Stimulated activated CD8-positive, alpha-beta memory T cell treated with anti-CD3 and anti-CD28 coated beads, Interleukin-15, amount 100 ng/mL, for 1 hour (primary cell): ENCODE measurements at regions not wholly inside any gene's neighbourhood (a gene's known extent, or its start where the extent isn't known, plus 50 kb on each side); places are given as distances from the start of the nearest gene placed in this dataset.

Experiments used
- DNase-seq: peaks from one replicate; pipeline ENCODE4 v3.0.0-alpha.2; 2020; ENCODE audit warnings: low read depth

- no peak for DNase-seq
These were observed 259.5 kb downstream of the BRD1 start for GRCh38 chr22:49567899-49568750.

GRCh38 chr22:49566693-49567092, 261.0 kb downstream of the BRD1 start:
- no peak for DNase-seq

DNA sequence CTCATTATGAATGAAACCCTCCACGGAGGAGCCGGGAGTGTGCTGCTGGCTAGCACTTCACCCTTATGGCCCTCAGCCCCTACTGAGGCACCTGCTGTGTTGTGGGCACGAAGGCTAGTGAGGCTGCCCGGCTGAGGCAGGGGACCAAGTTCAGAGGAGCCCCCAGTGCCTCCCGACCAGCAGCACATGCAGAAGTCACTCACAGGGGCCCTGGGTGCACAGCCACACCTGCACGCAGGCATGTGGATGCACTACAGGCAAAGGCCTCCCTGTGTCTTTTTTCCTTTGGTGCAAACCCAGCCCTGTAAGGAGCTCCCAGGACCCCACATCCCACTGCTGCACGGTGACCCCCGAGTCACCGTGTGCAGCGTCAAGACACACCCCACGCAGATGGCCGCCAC, 261.5 kb downstream of the BRD1 start:
- DNase-seq: no peak

GRCh38 chr22:49565516-49565855, 262.2 kb downstream of the BRD1 start:
- DNase-seq: no peak

- no peak for DNase-seq
These were observed 262.8 kb downstream of the BRD1 start for GRCh38 chr22:49564666-49565515.

DNA sequence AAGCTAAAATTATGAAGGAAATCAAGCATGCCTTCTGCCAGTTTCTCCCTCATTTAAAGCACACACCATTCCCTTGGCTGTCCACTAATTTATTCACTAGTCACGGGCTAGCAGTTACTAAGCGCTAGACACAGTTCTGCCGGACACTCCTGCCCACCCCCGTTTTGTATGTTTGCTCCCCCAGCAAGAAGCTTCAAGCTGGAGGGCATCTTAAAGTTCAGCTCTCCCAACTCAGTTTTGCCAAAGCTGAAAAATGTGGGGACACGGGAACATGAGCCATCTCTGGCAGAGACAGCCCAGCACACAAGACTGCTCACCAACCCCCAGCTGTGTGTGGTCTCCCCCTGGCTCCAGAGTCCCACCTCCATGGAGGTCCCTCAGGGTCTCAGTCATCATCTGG, 263.6 kb downstream of the BRD1 start:
- DNase-seq: no peak

GRCh38 chr22:49562685-49563249, 264.9 kb downstream of the BRD1 start:
- DNase-seq: no peak

DNA sequence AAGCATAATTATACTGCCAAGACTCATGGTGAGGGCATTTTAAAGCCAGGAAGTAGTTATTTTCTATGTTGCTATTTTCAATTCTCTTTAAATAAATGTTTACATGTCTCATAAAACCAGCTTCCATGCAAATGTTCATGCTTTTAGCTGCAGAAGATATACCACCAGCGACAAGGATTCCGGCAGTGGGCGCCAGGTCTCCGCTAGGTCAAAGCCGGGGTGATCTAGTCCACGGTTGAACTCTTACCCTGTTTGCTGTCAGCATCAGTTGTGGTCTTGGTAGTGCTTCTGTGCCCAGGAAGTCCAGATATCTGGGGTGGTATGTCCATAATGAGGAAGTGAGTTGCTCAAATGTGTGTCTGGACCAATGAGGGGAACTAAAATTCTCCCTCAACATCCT, 265.7 kb downstream of the BRD1 start:
- no peak for DNase-seq

DNA sequence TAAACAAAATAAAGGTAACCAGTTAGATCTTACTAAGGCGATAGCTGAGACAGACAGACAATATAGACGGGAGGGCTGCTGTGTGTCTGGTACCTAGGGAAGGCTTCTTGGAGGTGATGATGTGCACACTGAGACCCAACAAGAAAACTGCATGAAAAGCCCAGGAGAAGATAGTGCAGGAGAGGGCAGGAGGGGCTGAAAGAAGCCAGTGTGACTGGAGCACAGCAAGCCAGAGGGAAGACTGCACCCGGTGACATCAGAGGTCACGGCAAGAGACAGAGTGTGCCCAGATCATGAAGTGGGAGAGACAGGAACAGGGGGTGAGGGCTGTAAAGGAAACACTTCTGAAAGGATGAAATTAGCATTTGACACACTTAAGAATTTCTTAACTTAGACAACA, 266.3 kb downstream of the BRD1 start:
- no peak for DNase-seq

DNA sequence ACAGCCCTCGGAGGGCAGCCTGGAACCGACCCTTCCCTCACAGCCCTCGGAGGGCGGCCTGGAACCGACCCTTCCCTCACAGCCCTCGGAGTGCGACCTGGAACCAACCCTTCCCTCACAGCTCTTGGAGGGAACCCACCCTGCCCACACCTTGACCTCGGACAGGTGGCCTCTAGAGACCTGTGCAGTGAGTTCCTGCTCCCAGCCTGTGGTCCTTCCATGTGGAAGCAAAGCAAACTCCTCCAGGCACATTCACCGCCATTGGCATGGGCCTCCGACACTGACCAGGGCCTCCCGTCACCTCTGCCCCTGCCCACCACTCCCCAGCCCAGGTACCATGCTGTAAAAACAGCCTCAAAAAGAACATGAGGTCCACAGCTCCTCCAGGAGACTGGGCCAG, 272.1 kb downstream of the BRD1 start:
- DNase-seq: no peak

DNA sequence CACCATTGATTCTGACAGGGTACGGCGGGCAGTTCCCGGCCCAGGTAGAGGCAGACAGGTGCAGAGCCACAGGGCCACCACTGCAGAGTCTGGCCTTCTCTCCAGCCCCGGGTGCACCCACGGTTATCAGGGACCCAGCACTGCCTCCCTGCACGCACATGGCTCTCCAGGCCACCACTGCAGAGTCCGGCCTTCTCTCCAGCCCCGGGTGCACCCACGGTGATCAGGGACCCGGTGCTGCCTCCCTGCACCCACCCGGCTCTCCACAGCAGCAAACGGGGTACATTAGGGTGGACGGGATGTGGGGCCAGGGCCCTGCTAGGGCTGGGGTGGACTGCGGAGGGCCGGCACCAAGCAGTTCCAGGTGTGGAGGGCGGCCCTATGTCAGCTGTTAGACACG, 272.9 kb downstream of the BRD1 start:
- DNase-seq: no peak

DNA sequence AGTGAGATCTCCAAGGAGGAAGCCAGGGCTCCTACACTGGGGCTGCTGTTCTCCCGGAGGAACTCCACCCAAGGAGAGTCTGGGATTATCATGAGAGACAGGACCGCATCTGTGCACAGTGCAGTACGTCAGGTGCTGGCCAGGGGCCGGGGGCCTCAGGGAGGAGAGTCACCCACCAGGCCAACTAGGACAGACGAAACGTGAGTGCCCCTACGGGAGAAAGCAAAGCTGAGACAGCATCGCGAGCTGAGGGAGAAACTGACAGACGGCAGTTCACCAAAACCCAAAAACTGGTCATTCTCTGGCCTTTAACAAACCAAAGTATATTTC, 273.4 kb downstream of the BRD1 start:
- no peak for DNase-seq

DNA sequence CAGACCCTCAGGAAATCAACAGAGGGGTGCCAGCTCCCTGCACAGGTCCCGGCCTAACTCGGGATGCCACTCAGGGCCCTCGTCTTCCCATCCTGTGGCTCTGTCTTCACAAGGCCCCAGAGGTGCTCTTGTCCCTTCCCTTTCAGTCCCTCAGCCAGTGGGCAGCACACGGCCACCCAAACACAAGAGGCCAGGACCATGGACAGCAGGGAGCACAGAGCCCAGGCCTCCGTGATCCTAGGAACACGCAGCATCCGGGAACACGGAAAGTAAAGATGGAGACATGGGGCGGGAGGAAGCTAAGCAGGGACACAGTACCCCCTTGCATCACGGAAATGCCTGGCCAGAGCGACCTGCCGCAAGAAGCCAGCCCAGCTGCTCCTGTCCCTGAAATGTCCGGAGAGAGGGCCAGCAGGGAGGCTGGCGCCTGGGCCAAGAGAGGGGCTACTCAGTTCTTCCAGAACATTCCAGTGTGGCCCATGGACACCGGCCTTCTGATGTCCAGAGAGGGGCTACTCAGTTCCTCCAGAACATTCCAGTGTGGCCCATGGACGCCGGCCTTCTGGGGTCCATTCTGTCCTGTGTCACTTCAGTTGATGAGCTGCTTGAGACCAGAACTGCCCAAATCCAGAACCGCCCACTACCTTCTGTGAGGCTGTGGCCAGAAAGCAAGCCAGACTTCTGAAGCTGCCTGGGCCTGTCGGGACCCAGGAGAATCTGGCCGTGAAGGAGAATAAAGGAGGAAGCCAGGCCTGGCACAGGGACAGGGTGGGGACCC, 274.0 kb downstream of the BRD1 start:
- no peak for DNase-seq

DNA sequence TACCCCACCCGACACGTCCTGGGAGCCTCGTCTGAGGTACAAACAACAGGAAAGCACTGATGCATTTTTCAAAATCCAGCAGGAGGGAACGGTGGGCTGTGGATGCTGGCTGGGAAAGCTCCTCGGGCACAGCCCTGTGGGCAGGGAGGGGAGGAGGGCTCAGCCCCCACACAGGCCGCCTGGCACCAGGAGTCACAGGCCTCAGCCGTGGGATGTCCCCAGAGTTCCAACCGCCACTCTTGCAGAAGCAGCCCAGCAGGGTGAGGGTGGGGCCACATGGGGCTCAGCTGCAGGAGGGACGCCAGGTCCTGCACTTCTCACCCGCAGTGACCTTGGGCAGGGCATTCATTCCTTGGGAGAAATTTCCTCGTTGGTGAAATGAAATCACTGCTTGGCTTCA, 274.6 kb downstream of the BRD1 start:
- DNase-seq: no peak

- no peak for DNase-seq
These were observed 275.6 kb downstream of the BRD1 start for GRCh38 chr22:49551897-49552614.

- no peak for DNase-seq
These were observed 276.2 kb downstream of the BRD1 start for GRCh38 chr22:49551446-49551845.

- no peak for DNase-seq
These were observed 276.8 kb downstream of the BRD1 start for GRCh38 chr22:49550766-49551362.

DNA sequence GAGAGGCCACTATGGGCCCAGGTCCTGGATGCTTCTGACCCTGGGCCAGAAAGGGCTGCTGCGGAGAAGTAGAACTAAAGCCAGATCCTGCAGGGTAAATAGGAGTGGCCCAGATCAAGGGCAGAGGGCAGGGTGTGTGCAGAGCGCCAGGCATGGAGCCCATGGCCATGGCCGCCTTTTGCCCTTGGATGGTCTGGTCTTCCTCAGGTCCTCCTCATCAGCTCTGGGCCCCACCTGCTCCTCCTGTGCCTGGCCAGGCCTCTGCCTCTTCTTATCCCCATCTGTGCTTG, 277.6 kb downstream of the BRD1 start:
- no peak for DNase-seq

DNA sequence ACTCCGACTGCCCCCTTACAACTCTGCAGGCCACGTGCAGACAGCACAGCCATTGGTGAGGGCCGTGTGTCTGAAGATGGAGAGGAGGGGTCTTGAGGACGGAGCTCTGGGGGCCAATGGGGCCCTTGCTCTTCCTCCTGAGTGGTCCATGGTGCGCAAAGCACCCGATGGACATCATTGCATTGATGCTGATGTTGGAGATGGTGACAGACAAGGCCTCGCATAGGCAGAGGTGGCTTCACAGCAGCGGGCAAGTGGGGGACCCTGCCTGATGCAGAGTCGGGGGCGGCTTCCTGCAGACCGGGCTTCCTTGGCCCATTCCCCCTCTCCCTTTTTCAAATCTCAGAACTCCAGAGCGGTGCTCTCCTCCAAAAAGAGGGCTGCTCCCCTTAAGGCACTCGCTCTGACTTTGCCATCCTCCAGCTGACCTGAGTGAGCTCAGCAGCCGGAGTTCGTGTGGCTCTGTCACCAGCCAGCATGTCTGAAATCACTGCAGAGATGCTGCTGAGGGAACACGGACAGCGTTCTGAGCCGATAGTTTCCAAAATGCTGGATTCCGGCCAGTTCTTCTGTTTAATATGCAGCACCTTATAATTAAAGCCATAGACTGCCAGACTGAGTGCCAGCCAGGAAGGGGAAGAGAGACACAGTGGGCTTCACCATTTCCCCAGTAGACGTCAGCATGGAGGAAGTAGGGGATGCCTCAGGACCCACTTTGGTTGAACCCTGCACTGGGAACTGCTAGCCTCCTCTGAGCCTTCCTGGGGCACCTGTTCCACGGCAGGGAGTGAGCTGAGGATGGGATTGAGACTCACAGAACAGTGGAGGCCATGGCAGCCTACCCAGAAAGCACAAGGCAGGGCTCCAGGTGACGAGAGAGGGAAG, 278.2 kb downstream of the BRD1 start:
- no peak for DNase-seq

DNA sequence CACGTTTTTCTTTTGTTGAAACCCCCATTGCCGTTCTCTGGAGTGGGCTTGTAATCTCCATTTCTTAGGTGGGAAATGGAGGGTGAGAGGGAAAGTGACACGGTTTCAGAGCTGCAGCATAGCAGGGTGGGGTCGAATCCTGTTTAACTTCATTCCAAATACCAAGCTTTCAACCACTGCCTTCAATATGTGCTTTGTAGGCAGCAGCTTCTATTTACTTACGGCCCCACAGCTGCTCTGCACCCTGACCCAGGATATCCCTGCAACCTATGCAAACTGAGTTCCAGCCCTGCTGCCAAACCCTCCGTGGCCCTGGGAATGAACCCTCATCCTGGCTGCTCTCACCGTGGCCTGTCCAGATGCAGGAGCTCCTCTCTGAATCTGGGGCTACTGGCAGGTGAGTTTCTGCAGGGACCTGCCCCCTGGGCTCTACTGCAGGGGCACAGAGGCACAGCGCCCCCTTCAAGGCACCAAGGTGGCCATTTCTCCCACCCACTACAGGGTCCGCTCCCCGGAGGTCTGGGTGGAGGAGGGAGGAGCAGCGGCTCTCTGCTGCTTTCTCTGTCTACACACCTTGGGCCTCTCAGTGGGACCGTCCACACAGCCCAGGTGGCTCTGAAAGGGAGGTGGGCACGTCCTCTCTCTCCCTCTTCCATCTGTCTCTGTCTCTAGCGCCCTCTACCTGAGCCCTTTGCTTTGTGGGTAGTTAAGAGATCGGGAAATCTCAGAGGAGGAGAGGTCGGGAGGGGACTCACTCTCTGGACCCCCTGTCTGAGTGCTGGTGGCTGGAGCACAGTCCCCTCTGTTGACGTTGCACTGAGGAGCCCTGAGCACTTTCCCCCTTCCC, 279.1 kb downstream of the BRD1 start:
- no peak for DNase-seq
